RCC 7860 (cell line): ENCODE measurements at regions not wholly inside any gene's neighbourhood (a gene's known extent, or its start where the extent isn't known, plus 50 kb on each side); places are given as distances from the start of the nearest gene placed in this dataset.
"Not testable (repeated sequence)": the region's sequence is repeated elsewhere in the genome, so short reads cannot be mapped to it uniquely, and the experiment has no call there.

Source experiments
- DNase-seq: peaks from one replicate; pipeline ENCODE4 v3.0.0-alpha.2; 2015; ENCODE audit warnings: low spot score
- FAIRE-seq: peaks from 2 replicates; lab custom pipeline; 2012; peaks lifted over from hg19 to GRCh38; lab: Jason Lieb, UNC

DNA sequence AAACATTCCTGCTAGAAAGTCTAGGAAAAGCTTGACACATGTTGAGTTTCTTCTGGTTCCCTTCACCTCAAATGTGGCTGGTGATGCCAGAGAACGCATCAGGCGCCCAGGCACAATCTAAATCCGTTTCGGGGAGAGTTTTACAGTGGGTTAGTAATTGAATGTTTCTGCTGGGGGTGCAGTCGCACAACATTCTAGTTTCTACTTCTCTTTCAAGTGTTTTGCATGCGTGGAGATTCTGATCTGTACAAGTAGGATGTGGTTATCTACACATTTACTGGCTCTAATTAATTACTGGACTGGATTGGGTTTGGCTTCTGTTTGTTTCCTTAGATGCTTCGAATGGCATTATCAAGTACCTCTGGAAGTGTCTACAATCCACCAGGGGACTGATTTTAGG is 173.8 kb downstream of the TMEM26 start:
- FAIRE-seq (no peak), DNase-seq (no peak)

DNA sequence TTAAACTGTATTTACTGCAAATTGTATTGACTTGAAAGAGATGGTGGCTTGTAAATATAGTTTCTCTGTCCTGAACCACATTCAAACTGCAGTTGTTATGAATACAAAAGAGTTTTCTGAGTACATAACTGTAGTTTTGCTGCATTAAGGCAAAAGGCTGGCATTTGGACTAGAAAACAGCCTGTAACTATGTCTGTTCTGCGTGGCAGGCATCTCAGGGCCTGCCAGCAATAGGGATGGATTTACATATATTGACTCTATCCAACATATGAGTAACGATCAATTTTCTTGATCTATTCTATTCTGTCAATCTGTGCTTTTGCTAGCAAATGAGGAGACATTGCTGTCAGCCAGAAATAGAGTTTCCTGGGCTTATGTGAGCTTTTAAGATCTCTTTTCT is 174.6 kb downstream of the TMEM26 start:
- FAIRE-seq (no peak), DNase-seq (no peak)

DNA sequence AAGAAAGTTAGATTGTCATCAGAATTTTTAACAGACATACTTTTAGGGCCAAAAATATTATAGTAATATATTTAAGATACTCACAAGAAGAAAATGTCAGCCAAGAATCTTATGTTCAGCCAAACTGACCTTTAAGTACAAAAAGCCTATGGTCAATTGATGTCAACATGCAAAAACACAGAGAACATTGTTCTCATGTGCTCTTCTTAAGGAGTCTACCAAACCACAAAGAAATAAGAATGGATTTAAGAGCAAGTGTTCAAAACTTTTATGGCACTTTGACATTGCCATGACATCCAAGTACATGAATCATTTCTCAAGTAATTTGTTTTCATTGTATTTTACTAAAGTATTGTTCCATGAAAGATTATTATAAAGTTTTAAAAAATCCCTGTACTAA is 180.4 kb downstream of the TMEM26 start:
- no peak for FAIRE-seq
- DNase-seq: no peak

DNA sequence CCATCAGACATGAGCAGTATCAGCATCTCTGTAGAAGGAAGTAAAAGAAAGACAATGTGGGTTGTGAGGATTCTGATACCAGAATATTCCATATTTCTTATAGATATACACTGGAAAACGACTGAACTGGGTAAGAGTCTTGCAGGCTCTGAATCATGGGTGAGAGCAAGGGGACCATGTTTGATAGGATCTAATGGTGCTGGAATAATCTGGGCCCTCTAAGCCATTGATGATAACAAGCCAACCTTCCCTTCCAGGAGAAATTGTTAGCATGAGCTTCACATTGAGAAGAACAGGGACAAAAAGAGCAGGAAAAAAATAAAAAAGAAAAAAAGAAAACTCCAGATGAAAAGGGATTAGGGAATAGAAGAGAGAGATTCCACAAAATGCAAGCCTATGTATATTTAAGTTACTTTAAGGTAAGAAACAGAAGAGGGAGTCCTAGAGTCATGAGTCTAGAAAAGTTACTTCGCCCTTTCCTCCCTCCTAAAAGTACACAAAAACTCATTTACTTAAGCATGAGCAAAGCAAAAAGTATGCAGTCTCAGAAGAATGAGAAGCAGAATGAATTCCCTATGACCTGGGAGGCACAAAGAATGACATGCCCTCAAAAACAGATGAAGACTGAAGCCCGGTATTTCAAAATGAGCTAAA is 181.9 kb downstream of the TMEM26 start:
- DNase-seq (no peak), FAIRE-seq (no peak)

DNA sequence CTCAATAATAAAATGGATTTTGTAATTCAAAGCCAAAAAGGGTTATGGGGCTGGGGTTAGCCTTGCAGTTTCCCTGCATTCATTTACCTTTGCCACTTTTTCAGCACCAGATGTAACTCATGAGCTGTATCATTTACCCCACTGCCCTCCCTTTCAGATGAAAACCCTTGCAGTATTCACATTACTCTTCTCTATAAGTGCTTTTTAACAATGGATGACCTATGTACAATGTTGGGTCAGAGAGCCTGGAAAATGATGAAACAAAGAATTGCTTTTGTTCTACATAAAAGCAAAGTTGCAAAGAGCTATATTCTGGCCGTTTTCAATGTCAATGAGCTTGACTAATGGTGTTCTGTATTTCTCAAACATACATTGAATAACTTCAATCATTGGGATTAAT is 189.7 kb downstream of the TMEM26 start:
- no peak for DNase-seq
- FAIRE-seq: no peak

DNA sequence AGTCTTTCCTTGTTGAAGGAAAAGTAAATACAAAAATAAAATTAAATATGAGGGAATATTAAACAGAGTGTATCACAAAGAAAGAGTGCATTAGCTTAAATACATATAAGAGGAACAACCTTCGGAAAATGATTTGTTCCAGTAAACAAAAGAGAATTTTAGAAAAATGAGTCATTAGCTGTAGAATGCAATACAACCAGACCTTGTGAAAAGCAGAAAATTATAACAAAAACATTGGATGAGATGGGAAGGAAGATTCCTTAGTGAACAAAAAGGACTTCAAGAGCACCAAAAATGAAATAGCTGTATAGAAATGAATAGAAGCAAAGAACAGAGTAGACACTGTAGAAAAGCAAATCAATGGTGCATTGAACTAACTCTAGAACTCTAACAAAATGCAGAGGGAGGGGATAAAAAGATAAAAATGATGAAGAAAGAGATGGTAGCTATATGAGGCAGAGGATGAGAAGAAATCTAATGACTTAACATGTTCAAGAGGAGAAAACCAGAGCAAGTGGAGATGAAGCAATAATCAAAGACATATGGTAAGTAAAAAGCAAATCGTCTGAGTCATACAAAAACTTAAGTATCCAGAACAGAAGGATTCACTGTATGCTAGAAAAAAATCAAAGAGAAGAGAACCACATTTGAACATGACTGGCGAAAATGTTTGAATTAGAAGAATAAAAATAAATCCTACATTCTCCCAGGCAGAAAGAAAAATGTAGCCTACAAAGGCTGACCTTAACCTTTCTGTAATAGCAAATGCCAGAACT is 190.5 kb downstream of the TMEM26 start:
- FAIRE-seq: no peak
- DNase-seq: no peak

DNA sequence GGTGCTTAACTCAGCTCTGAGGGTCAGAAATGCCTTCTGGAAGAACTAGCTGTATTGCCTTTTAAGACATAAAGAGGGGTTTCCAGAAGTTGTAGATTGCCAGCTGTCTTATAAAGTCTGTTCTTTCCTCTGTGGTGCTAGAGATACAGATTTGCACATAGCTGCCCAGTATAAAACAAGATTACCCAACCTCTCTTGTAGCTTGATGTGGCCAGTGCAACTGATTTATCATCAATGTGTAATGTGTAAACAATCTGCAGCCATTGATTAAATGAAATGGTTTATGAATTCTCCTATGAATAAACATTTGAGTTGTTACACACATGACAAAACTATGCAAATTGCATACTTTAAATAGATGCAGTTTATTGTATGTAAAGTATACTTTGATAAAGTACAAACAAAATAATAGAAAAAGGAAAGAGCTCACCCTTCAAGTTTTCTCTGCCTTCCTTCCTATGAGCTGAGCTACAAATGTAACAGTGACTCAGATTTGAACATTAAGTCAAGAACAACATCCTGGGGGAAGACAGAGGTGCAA is 195.2 kb downstream of the TMEM26 start:
- no peak for FAIRE-seq
- DNase-seq: no peak

DNA sequence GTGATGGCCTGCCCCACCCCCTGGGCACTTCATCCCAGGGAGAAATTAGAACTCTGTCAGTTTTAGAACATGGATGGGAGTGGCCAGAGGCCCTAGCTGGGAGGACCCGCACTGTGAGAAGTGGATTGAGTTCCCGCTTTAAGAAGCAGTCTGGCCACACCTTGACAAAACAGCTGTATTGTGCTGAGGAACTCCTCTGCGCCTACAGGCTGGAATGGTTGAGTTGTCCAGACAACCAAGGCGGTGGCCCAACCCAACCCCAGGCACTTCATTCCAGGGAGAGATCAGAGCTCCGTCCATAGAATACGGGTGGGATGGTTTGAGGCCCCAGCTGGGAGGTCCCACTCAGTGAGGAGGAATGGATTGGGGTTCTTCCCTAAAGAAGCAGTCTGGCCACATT is 196.0 kb downstream of the TMEM26 start:
- FAIRE-seq (no peak), DNase-seq (no peak)

DNA sequence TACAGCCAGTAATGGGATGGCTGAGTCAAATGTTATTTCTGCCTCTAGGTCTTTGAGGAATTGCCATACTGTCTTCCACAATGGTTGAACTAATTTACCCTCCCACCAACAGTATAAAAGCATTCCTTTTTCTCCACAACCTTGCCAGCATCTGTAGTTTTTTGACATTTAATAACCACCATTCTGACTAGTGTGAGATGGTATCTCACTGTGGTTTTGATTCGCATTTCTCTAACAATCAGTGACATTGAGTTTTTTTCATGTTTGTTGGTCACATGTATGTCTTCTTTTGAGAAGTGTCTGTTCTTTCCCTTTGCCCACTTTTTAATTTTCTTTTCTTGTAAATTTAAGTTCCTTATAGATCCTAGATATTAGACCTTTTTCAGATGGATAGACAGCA is 200.9 kb downstream of the TMEM26 start:
- FAIRE-seq, DNase-seq: not testable (repeated sequence)

DNA sequence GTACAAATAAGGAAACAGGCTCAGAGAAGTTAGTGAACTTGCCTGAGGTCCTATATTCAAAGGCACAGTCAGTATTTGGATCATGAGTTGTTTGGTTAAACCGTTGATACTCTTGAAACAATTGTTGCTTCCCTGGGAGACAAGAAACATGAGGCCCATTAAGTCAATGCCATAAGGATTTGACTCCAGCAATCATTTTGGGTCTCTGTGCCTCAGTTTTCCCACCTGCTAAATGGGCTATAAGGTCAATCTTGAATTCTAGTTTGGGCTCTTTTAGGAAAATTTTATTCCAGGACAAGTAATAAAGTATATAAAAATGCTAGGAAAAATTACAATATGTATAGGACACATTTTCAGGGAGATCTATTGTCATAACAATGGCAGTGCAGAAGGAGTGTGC is 202.1 kb downstream of the TMEM26 start:
- no peak for FAIRE-seq
- no peak for DNase-seq

DNA sequence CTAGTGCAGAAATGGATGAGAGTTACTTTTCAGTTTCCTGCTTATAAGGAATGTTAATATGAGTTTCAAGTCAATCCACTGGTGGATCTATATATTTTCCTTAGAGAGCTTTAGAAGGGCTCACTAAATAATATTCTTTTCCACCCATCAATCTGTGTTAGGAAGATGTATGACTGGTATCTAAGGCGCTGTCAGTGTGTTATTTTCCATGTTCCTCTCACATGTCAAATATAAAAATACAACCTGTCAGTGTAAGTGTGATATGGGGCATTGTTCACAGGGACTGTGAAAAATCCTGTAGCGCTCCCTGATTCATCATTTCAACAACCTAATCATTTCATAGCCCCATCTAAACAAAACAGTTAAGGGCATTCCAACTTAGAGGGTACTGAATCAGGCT is 203.1 kb downstream of the TMEM26 start:
- no peak for DNase-seq

DNA sequence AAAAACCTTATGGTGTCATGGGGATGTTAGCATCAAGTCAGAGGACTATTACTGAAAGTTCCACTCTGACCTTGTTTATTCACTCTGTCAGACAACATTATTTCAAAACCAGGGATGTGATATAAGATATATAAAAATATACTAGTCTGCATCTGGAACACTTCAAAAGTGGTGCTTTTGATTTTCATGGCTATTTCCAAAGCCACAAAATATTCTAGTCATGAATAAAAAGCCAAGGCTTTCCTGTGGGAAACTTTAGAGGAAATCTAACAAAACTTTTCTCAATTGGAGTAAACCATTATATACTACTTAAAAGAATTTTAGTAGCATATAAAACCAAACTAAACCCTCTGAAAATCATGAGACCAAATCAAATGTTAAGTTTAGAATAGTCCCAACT is 205.2 kb downstream of the TMEM26 start:
- FAIRE-seq: no peak
- DNase-seq: no peak

More for the DNA sequence above, 203.1 kb downstream of the TMEM26 start:
- FAIRE-seq: no peak

DNA sequence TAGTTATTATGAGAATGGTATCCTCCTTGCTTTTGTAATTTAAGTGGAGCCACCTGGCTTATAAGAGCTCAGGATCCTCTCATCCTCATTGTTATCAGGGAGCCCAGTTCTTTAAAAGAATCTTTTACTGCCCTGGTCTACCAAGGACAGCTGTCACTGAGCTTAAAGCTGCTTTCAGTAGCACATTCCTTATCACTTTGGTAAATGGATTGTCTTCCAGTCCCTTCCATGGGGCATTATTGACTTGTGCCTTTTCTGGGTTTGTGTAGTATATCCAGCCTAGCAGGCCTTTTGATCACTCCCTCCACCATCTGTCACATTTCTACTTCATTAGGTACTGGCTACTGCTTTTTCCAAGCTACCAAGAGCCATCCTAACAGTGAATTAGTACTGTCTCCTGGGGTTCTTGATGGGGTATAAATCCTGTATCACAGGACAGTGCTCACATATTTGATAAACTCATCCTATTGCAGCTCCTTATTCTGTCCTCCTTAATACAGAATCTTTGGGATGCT is 208.9 kb downstream of the TMEM26 start:
- DNase-seq (no peak), FAIRE-seq (no peak)

DNA sequence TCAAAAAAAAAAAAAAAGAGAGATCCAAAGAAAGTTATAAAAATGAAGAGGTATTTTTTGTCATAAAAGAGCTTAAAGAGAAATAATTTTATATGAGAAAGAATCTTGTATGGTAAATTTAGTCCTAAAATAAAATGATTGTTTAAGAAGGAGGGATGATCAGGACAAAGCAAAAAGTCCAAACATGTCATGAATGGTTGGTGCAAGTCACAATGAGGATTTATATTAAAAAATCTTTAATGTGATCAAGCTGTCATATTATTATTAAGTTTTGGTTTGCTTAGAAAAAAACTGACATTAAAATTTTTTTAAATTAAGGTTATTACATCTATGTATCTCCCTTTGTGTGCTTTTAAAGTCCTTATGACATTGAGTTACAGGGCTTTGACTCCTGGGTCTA is 220.4 kb downstream of the TMEM26 start:
- no peak for FAIRE-seq
- DNase-seq: no peak

DNA sequence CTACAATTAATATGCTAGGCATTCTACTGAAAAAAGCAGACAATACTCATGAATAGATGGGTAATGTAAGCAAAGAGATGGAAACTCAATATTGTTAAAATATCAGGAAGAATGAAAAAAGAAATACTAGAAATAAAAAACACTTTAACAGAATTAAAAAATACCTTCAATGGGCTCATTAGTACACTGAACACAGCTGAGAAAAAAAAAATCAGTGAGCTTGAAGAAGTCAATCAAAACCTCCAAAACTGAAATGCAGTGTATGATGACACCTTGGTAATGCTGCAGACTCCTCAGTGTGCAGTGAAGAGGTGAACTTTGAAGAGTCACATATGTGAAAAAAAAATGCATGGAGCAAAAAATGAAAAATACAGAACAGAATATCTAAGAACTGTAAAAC is 227.2 kb downstream of the TMEM26 start:
- FAIRE-seq (no peak), DNase-seq (no peak)

DNA sequence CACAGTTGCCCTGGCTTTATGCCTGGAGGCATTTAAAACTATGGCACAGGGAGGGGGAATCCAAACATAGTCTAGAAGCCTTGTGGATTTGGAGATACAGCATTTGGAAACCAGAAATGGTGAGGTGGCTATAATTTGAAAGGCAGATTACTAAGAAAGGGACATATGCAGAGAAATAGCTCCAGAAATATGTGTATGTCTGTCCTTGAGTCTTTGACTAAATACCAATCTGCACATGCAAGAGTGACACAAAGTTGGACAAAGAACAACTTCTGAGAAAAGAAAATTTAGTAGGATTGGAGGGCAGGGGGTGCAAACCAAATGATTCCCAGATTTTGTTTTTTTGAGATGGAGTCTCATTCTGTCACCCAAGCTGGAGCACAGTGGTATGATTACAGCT is 229.6 kb downstream of the TMEM26 start:
- no peak for FAIRE-seq
- no peak for DNase-seq

DNA sequence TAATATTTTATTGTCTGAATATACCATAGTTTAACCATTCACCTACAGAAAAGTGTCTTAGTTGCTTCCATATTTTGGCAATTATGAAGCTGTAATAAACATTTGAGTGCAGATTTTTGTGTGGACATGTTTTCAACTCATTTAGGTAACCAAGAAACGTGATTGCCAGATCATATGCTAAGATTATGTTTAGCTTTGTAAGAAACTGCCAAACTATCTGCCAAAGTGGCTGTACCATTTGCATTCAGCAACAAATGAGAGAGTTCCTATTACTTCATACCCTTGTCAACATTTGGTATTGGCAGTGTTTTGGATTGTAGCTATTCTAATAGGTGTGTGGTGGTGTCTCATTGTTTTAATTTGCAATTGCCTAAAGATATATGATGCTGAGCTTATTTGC is 233.5 kb downstream of the TMEM26 start:
- no peak for FAIRE-seq
- DNase-seq: no peak

DNA sequence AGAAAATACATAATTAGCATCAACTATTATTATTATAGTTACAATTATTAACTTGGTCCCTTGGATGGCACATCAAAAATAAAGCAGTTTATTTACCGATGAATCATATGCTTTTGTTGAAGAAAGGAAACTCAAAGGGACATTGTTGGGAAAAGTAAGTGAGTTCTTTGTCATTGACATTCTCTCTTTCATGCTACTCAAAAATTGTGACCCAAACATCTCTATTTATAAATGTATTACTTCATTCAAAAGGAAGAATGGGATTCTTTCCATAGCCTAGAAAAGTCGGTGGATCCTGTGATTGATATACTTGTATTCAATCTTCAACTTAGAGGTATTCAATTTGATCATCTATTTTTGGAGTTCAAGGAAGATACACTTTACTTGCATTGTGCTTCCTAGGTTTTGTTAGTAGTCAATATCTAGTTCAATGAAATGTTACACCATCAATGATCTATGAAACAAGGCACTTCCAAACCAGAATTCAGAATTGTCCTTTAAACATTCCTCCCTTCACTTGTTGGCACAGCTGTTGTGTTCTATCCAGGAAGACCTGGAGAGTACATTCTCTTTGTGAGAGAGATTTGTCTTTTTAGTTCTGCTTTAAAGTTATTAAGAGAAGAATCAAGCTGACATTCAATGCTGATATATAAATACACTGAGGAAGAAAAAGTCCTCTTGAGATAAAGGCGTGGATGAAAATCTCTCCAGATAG is 235.2 kb downstream of the TMEM26 start:
- DNase-seq: no peak
- no peak for FAIRE-seq

DNA sequence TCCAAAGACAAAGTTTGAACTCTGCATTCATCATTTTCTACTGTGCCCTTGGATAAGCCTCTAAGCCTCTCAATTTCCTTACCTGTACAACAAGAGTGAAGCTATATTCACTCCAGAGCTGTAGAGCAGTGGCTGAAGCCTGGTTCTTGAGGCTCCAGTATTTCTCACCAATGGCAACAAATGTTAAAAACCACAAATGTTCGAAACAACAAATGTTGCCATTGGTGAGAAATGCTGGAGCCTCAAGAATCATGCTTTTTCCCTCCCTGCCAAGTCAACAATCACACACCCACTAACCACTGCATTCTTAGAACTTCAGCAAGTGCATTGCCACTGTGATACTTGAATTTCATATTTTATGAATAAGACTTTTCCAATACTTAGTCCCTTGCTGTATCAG is 237.9 kb downstream of the TMEM26 start:
- FAIRE-seq: no peak
- DNase-seq: no peak

DNA sequence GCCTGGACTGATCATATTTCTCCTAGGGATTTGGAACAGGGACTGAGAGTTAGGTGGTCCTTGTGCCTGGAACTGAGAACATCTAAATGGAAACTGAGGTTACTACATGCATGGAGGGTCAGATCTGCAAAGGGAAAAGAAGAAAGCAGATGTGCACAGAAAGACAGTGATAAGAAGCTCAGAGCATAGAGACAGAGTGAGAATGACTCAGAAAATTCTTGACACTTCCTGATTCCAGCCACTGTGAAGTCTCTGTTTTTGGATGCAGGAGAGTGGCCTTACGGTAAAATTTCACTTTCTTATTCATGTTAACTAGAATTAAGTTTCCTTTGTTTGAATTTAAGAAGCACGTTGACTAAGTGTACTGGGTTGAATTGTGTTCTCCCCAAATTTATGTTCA is 241.7 kb downstream of the TMEM26 start:
- FAIRE-seq: no peak
- DNase-seq: no peak

DNA sequence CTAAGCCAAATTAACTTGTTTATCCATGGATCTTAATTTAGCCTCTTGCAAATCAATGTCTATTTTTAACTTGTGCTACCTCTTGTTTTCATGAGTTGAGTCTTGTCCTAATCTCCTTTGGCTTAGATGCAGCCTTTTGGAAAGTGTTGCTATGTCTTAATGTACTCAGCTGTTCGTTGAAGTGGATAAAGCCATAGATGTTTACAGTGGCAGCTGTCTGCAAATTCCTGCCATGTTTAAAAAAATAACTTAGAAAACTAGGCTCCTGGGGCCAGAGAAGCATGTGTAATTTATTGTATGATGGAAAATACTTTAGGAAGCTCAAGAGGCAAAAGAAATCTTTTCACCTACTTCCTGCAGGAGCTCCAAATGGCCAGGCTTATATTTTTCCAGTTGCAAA is 253.1 kb upstream of the RHOBTB1 start:
- FAIRE-seq (no peak), DNase-seq (no peak)

DNA sequence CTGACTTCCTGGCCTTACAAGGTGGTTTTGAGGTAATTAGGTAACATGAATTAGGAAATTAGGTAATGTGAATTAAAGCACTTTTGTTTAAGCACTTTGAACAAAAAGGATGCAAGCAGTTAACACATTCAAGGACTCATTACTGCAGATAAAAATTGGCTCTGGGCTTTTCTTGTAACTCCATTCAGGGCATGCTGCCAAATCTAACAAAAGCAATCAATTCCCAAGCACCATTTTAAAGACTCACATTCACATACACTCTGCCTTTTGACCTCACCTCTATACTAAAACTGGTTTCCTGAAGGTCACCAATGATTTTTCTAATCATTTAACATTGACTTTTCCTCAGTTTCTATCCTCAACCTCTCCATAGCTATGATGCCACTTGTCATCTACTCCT is 251.2 kb upstream of the RHOBTB1 start:
- DNase-seq (no peak), FAIRE-seq (no peak)
